ENCODE measurements at regions not wholly inside any gene's neighbourhood (a gene's known extent, or its start where the extent isn't known, plus 50 kb on each side); places are given as distances from the start of the nearest gene placed in this dataset.
"Not testable (repeated sequence)": the region's sequence is repeated elsewhere in the genome, so short reads cannot be mapped to it uniquely, and the experiment has no call there.

DNA sequence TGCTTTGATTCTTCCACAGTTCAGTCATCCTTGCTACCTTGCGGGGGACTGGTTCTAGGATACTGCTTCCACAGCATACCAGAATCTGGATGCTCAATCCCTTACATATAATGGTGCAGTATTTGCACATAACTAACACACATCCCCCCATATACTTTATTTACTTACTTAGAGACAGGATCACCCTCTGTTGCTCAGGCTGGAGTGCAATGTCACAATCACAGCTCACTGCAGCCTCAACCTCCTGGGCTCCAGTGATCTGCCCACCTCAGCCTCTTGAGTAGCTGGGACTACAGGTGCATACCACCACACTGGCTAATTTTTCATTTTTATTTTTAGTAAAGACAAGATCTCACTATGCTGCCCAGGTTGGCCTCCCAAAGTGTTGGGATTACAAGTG lies 112.2 kb downstream of the GOSR1 start:
- DNase-seq (ENCODE audit: low read depth in 1 of 2, low spot score in 1 of 2), result no peak

DNA sequence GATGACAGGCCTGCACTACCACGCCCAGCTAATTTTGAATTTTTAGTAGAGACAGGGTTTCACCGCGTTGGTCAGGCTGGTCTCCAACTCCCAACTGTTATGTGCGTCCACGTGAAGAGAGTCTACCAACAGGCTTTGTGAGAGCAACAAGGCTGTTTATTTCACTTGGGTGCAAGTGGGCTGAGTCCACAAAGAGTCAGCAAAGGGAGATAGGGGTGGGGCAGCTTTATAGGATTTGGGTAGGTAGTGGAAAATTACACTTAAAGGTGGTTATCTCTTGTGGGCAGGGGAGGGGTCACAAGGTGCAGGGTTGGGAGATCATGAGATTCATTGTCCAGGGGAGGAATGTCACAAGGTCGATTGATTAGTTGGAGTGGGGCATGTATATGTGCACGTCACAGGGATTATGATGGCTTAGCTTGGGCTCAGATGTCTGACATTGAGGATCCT lies 111.6 kb downstream of the GOSR1 start:
- DNase-seq (ENCODE audit: low read depth in 1 of 2, low spot score in 1 of 2), result no peak

DNA sequence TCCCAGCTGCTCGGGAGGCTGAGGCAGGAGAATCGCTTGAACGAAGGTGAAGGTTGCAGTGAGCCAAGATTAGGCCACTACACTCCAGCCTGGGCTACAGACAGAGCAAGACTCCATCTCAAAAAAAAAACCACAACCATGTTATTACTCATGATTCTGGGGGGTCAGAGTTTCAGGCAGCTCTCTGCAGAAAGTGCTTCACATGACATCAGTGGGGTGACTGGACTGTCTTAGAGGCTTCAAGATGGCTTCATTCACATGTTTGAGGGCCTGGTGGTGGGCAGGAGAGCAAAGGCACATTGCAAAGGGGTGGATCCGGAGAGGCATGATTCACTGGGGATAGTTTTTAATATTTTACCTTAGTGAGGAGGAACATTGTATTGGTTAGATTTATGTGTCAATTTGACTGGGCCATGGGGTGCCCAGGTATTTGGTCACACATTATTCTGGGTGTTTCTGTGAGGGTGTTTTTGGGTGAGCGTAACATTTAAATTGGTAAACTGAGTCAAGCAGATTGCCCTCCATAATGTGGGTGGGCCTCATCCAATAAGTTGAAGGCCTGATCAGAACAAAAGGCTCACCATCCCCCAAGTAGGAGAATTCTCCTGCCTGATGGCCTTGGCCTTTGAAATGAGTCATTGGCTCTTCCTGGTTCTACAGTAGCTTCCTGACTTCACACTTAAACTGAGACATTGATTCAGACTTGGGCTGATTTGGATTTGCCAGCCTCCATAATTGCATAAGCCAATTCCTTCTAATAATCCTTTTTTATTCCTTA lies 109.8 kb downstream of the GOSR1 start:
- DNase-seq (ENCODE audit: low read depth in 1 of 2, low spot score in 1 of 2), result no peak

DNA sequence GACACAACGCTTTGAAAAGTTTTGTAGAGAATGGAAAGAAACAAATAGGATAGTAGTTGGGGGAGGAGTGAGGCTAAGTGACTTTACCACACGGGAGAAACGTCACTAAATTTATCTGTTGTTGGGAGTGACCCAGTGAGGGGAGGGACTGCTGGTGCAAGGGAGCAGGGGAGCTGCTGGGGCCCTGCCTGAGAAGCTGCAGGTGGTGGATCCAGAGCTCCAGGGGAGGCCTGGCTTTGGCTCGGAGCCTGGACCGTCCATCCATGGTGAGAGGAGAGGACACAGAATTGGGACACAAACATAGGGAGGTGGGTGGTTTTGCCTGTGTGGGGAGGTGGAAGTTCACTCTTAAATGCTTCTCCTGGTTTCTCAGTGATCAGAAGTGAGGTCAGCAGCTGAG lies 107.6 kb downstream of the GOSR1 start:
- no peak for DNase-seq (ENCODE audit: low read depth in 1 of 2, low spot score in 1 of 2)

DNA sequence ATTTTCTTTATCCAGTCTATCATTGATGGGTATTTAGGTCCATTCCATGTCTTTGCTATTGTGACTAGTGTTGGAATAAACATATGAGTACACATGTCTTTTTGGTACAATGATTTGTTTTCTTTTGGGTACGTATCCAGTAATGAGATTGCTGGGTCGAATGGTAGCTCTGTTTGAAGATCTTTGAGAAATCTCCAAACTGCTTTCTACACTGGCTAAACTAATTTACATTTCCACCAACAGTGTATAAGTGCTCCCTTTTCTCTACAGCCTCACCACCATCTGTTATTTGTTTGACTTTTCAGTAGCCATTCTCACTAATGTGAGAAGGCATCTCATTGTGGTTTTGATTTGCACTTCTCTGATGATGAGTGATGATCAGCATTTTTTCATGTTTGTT lies 103.7 kb downstream of the GOSR1 start:
- DNase-seq (ENCODE audit: low read depth in 1 of 2, low spot score in 1 of 2), result no peak

GRCh38 chr17:30579610-30580315 lies 102.6 kb downstream of the GOSR1 start:
- no peak for DNase-seq (ENCODE audit: low read depth in 1 of 2, low spot score in 1 of 2)

DNA sequence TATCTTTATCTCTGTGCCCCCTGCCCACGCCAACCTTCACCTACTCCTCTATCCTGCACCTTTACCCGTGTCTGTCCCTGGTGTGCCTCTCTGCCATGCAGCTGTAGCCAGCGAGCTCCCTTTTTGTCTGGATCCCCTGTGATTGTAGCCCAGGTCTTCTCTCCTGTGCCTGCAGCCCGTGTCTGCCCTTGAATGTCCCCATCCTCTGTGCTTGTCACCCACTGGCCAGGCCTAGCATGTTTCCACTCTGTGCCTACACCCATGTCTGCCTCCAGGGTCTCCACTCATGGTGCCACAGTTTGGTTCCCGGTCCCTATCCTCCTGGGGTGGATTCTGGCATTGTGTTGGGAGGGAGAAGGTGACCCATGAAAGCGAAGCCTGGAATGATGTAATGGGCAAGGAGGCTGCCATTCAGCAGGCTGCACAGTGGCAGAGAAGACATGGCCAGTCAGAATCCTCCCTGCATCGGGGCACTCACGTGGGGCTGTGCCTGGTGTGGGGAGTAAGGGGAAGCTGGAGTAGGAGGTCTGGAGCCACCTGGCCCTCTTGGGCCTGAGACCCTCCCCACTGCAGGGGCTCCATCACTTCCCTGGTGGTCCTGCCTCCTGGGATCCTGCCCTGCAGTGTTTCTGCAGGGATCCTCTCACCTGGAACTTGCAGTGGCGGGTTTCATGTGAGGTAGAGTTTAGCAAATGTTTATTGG lies 101.0 kb downstream of the GOSR1 start:
- not testable (repeated sequence) for DNase-seq (ENCODE audit: low read depth in 1 of 2, low spot score in 1 of 2)

All from activated T-helper 1 cell treated with anti-CD3 and anti-CD28 coated beads, Interleukin-2, amount 50 U/mL, for 16 hours (primary cell).